Lung (tissue), 11 donors: ENCODE measurements at regions not wholly inside any gene's neighbourhood (a gene's known extent, or its start where the extent isn't known, plus 50 kb on each side); places are given as distances from the start of the nearest gene placed in this dataset.

ENCODE experiments used
- ATAC-seq: fragments of 200-7000 bp; cut with Tn5 transposase; one replicate; pipeline ENCODE4 v1.9.1; 2020; ENCODE audit warnings: moderate number of reproducible peaks; ENCODE audit not compliant: insufficient read depth, low FRiP score
- DNase-seq, 3 donors: peaks; one replicate each; pipeline ENCODE4 v3.0.0-alpha.2; 2013 to 2017
- H3K27ac ChIP-seq, 2 donors: one replicate each; pipeline ENCODE4 v1.5.1; 2013; ENCODE audit warnings: mild to moderate bottlenecking in 2 of 2, moderate library complexity in 2 of 2, control low read depth in 1 of 2, inconsistent platforms in 1 of 2, low read depth in 1 of 2, low read length in 1 of 2
- H3K27me3 ChIP-seq, 3 donors: one replicate each; pipeline ENCODE4 v1.5.1; 2013; ENCODE audit warnings: low read length in 2 of 3; ENCODE audit not compliant: control insufficient read depth in 3 of 3, insufficient read depth in 3 of 3
- H3K36me3 ChIP-seq, 4 donors: one replicate each; pipeline ENCODE4 v1.5.1; 2013; ENCODE audit warnings: low read length in 4 of 4, mild to moderate bottlenecking in 1 of 4, moderate library complexity in 1 of 4; ENCODE audit not compliant: control insufficient read depth in 4 of 4, insufficient read depth in 4 of 4
- H3K4me1 ChIP-seq, 5 donors: one replicate each; pipeline ENCODE4 v1.5.1; 2013; ENCODE audit warnings: low read length in 5 of 5, mild to moderate bottlenecking in 2 of 5, moderate library complexity in 1 of 5; ENCODE audit not compliant: control insufficient read depth in 5 of 5, insufficient read depth in 5 of 5
- H3K4me3 ChIP-seq: one replicate; pipeline ENCODE4 v1.5.1; 2013; ENCODE audit warnings: mild to moderate bottlenecking, control low read depth, moderate library complexity
- H3K9ac ChIP-seq, 2 donors: one replicate each; pipeline ENCODE4 v1.5.1; 2013; ENCODE audit warnings: low read length in 2 of 2, control low read depth in 1 of 2; ENCODE audit not compliant: insufficient read depth in 1 of 2
- H3K9me3 ChIP-seq, 4 donors: one replicate each; pipeline ENCODE4 v1.5.1; 2013; ENCODE audit warnings: low read length in 3 of 4, mild to moderate bottlenecking in 1 of 4, moderate library complexity in 1 of 4; ENCODE audit not compliant: control insufficient read depth in 4 of 4, insufficient read depth in 3 of 4
- CTCF ChIP-seq: IDR thresholded peaks from 2 replicates; pipeline ENCODE4 v1.5.1; 2012; ENCODE audit warnings: mild to moderate bottlenecking; ENCODE audit errors: control extremely low read depth, extremely low read depth
- WGBS, 2 donors: extraction: QIAGEN DNeasy Blood & Tissue Kit; methylation state at CpG; one replicate each; pipeline ENCODE4 v1.1.7; 2013; 5-methylcytosine and 5-hydroxymethylcytosine counted together
- donor health status: control.
- donor health status: control.
- donor health status: Bipolar disorder and iron deficiency.
- donor health status: healthy.
- donor health status: DM: yes; HTN: yes; CAD: no.

- ATAC-seq (no peak), DNase-seq (no peak)
- Histone ChIP-seq H3K4me3 (no peak overlapping the region), H3K27ac (no peak overlapping the region), H3K9ac (no peak overlapping the region), H3K9me3 (no peaks in the 10 kb centered on the region), H3K36me3 (no peaks in the 10 kb centered on the region), H3K4me1 (no peaks in the 10 kb centered on the region), H3K27me3 (no peaks in the 10 kb centered on the region)
- 57 to 81% methylated on average over 1 of the region's 1 CpG for WGBS, 2 donors
- no peak for TF ChIP-seq CTCF
Measured at GRCh38 chr21:25127007-25127406, 480.3 kb downstream of the MRPL39 start.

- Histone ChIP-seq H3K9ac (no peak overlapping the region), H3K27ac (no peak overlapping the region), H3K27me3 (no peaks in the 10 kb centered on the region), H3K4me1 (no peaks in the 10 kb centered on the region), H3K9me3 (no peaks in the 10 kb centered on the region), H3K4me3 (no peak overlapping the region), H3K36me3 (no peaks in the 10 kb centered on the region)
- 63 to 69% methylated on average over 3 of the region's 3 CpGs for WGBS, 2 donors
- DNase-seq (no peak), ATAC-seq (no peak)
- TF ChIP-seq CTCF: no peak
Measured at GRCh38 chr21:25126564-25126963, 480.7 kb downstream of the MRPL39 start.

GRCh38 chr21:25118648-25119047 is 488.6 kb downstream of the MRPL39 start:
- Histone ChIP-seq H3K9me3 (no peaks in the 10 kb centered on the region), H3K36me3 (no peaks in the 10 kb centered on the region), H3K27me3 (no peaks in the 10 kb centered on the region), H3K4me3 (no peak overlapping the region), H3K9ac (no peak overlapping the region), H3K4me1 (no peaks in the 10 kb centered on the region), H3K27ac (no peak overlapping the region)
- ATAC-seq: no peak
- DNase-seq: no peak
- no peak for TF ChIP-seq CTCF
- WGBS, 2 donors: 90 to 95% methylated on average over 13 of the region's 13 CpGs

GRCh38 chr21:25115021-25115420 is 492.3 kb downstream of the MRPL39 start:
- no peaks in the 10 kb centered on the region for H3K4me1 ChIP-seq
- no peak overlapping the region for H3K9ac ChIP-seq
- H3K9me3 ChIP-seq: no peaks in the 10 kb centered on the region
- DNase-seq (no peak), ATAC-seq (no peak)
- no peak for TF ChIP-seq CTCF
- no peak overlapping the region for H3K27ac ChIP-seq
- H3K36me3 ChIP-seq: no peaks in the 10 kb centered on the region
- H3K27me3 ChIP-seq: no peaks in the 10 kb centered on the region
- WGBS, 2 donors: 64 to 88% methylated on average over 1 of the region's 1 CpG
- no peak overlapping the region for H3K4me3 ChIP-seq
